Ishikawa (cell line): ENCODE measurements at regions not wholly inside any gene's neighbourhood (a gene's known extent, or its start where the extent isn't known, plus 50 kb on each side); places are given as distances from the start of the nearest gene placed in this dataset.

Experiments used
- CREB1 ChIP-seq: IDR thresholded peaks from 2 replicates; pipeline ENCODE4 v1.6.1; 2012; ENCODE audit warnings: low read depth
- EP300 ChIP-seq: IDR thresholded peaks from 2 replicates; pipeline ENCODE4 v1.6.1; 2012; ENCODE audit warnings: borderline replicate concordance
- FOXM1 ChIP-seq: IDR thresholded peaks from 2 replicates; pipeline ENCODE4 v1.6.1; 2012; ENCODE audit warnings: low read depth, borderline replicate concordance
- NFIC ChIP-seq: IDR thresholded peaks from 2 replicates; pipeline ENCODE4 v1.6.1; 2012
- TAF1 ChIP-seq: IDR thresholded peaks from 2 replicates; pipeline ENCODE4 v1.6.1; 2012; ENCODE audit warnings: low read depth, mild to moderate bottlenecking
- TEAD4 ChIP-seq: IDR thresholded peaks from 2 replicates; pipeline ENCODE4 v1.6.1; 2012
- YY1 ChIP-seq: IDR thresholded peaks from 2 replicates; pipeline ENCODE4 v1.6.1; 2012; ENCODE audit warnings: low read depth
- TF ChIP-seq, protein P1 (sequence below): IDR thresholded peaks from 2 replicates; pipeline ENCODE4 v1.6.1; 2012
- TF ChIP-seq, protein P2 (sequence below): IDR thresholded peaks from 2 replicates; pipeline ENCODE4 v1.6.1; 2012

DNA sequence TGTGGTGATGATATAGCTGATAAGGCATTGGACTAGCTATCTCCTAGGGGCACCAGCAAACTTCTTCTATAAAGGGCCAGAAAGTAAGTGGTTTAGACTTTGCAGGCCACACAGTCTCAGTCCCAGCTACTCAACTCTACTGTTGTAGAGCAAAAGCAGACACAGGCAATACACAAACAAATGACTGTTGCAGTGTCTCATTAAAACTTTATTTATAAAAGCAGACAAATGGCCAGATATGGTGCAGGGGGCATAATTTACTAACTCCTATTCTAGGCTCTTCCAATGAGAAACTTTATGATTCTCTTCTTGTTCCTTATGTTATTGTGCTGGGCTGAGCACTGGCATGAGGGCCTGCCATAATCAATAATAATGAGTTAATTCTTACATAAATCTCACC is 176.8 kb upstream of the POU3F1 start:
- TF ChIP-seq TAF1, result no peak
- no peak for TF ChIP-seq NFIC
- TF ChIP-seq, protein P1, sequence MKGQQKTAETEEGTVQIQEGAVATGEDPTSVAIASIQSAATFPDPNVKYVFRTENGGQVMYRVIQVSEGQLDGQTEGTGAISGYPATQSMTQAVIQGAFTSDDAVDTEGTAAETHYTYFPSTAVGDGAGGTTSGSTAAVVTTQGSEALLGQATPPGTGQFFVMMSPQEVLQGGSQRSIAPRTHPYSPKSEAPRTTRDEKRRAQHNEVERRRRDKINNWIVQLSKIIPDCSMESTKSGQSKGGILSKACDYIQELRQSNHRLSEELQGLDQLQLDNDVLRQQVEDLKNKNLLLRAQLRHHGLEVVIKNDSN, result no peak
- TF ChIP-seq, protein P2, sequence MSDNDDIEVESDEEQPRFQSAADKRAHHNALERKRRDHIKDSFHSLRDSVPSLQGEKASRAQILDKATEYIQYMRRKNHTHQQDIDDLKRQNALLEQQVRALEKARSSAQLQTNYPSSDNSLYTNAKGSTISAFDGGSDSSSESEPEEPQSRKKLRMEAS, result no peak
- no peak for TF ChIP-seq FOXM1
- no peak for TF ChIP-seq TEAD4
- TF ChIP-seq YY1, result no peak
- TF ChIP-seq CREB1, result no peak
- no peak for TF ChIP-seq EP300
